NT2/D1 (cell line): ENCODE measurements at regions not wholly inside any gene's neighbourhood (a gene's known extent, or its start where the extent isn't known, plus 50 kb on each side); places are given as distances from the start of the nearest gene placed in this dataset.

Experiments
- SUZ12 ChIP-seq: IDR thresholded peaks from 2 replicates; pipeline ENCODE4 v1.6.1; 2011; ENCODE audit not compliant: insufficient read length, insufficient read depth; ENCODE audit errors: extremely low read depth
- YY1 ChIP-seq: IDR thresholded peaks from 2 replicates; pipeline ENCODE4 v1.6.1; 2011; ENCODE audit not compliant: insufficient read length, insufficient read depth
- ZNF274 ChIP-seq: IDR thresholded peaks from 2 replicates; pipeline ENCODE4 v1.6.1; 2011; ENCODE audit warnings: mild to moderate bottlenecking, low read depth, low read length

- no peak for TF ChIP-seq YY1
- no peak for TF ChIP-seq ZNF274
- TF ChIP-seq SUZ12: no peak
These were observed 86.1 kb upstream of the WNT7B start for GRCh38 chr22:46062971-46063631.
